Sigmoid colon (tissue), 6 donors: ENCODE measurements at regions not wholly inside any gene's neighbourhood (a gene's known extent, or its start where the extent isn't known, plus 50 kb on each side); places are given as distances from the start of the nearest gene placed in this dataset.

Experiments used
- DNase-seq: peaks from one replicate; pipeline ENCODE4 v3.0.0-alpha.2; 2019
- H3K27ac ChIP-seq, 4 donors: fragments of 200-600 bp; sonication (generic); one replicate each; pipeline ENCODE4 v1.5.1; 2016 to 2019; ENCODE audit warnings: mild to moderate bottlenecking in 1 of 4
- H3K27me3 ChIP-seq, 3 donors: fragments of 200-600 bp; sonication (generic); one replicate each; pipeline ENCODE4 v1.5.1; 2019; ENCODE audit warnings: mild to moderate bottlenecking in 1 of 3
- H3K36me3 ChIP-seq, 4 donors: fragments of 200-600 bp; sonication (generic); one replicate each; pipeline ENCODE4 v1.5.1; 2016 to 2019
- H3K4me1 ChIP-seq, 4 donors: fragments of 200-600 bp; sonication (generic); one replicate each; pipeline ENCODE4 v1.5.1; 2017 to 2019
- H3K4me3 ChIP-seq, 4 donors: fragments of 200-600 bp; sonication (generic); one replicate each; pipeline ENCODE4 v1.5.1; 2017 to 2019; ENCODE audit warnings: mild to moderate bottlenecking in 2 of 4, moderate library complexity in 1 of 4
- H3K9me3 ChIP-seq, 4 donors: fragments of 200-600 bp in 3 of 4; sonication (generic) in 3 of 4; one replicate each; pipeline versions ENCODE4 v1.5.1 to v1.6.1; 2013 to 2019
- EP300 ChIP-seq, 4 donors: sonication (generic); formaldehyde crosslinking; IDR thresholded peaks; one replicate each; pipeline ENCODE4 v1.6.1; 2017; ENCODE audit warnings: antibody characterized with exemption in 4 of 4
- POLR2A ChIP-seq, 2 donors: fragments of 450-650 bp; IDR thresholded peaks; one replicate each; pipeline ENCODE4 v1.6.1; 2016; ENCODE audit warnings: antibody characterized with exemption in 2 of 2, mild to moderate bottlenecking in 2 of 2, moderate library complexity in 2 of 2
- POLR2AphosphoS5 ChIP-seq, 4 donors: sonication (generic); formaldehyde crosslinking; IDR thresholded peaks; one replicate each; pipeline ENCODE4 v1.6.1; 2017; ENCODE audit warnings: antibody characterized with exemption in 4 of 4
- WGBS, 2 donors: extraction: QIAGEN DNeasy Blood & Tissue Kit; methylation state at CpG; one replicate each; pipeline ENCODE4 v1.1.7; 2013; 5-methylcytosine and 5-hydroxymethylcytosine counted together
- intact Hi-C: fragments of 100-400 bp; cut with DNase I; formaldehyde crosslinking; loops from one replicate; pipeline ENCODE4 v1.15.1; 2023
- TF ChIP-seq, protein P1 (sequence below), 4 experiments: fragments of 450-650 bp in 3 of 4; fragments of 200-600 bp in 1 of 4; IDR thresholded peaks; one replicate each; pipeline ENCODE4 v1.5.1; 2016 to 2019; ENCODE audit warnings: antibody characterized with exemption in 4 of 4, mild to moderate bottlenecking in 3 of 4, moderate library complexity in 2 of 4
- donor health status: healthy with polysubstance abuse.
- donor health status: healthy.

- no peak overlapping the region for H3K4me3 ChIP-seq
- H3K27me3 ChIP-seq = no peaks in the 10 kb centered on the region
- no peaks in the 10 kb centered on the region for H3K36me3 ChIP-seq
- DNase-seq = peak; percentile 49
- TF ChIP-seq POLR2AphosphoS5 (IDR thresholded peaks at IDR 0.05) (no peak), POLR2A (IDR thresholded peaks at IDR 0.05) (no peak), EP300 (IDR thresholded peaks at IDR 0.05) (no peak)
- TF ChIP-seq, protein P1, sequence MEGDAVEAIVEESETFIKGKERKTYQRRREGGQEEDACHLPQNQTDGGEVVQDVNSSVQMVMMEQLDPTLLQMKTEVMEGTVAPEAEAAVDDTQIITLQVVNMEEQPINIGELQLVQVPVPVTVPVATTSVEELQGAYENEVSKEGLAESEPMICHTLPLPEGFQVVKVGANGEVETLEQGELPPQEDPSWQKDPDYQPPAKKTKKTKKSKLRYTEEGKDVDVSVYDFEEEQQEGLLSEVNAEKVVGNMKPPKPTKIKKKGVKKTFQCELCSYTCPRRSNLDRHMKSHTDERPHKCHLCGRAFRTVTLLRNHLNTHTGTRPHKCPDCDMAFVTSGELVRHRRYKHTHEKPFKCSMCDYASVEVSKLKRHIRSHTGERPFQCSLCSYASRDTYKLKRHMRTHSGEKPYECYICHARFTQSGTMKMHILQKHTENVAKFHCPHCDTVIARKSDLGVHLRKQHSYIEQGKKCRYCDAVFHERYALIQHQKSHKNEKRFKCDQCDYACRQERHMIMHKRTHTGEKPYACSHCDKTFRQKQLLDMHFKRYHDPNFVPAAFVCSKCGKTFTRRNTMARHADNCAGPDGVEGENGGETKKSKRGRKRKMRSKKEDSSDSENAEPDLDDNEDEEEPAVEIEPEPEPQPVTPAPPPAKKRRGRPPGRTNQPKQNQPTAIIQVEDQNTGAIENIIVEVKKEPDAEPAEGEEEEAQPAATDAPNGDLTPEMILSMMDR (IDR thresholded peaks at IDR 0.05) = no peak
- intact Hi-C loops = loop anchor here (5.0 kb wide), 2 partner anchors 63 to 233 kb away; partner anchors contain the start of gene CDK8
- H3K9me3 ChIP-seq = no peaks in the 10 kb centered on the region
- peak overlapping the region; percentile 46 to 84 (median 74) for H3K27ac ChIP-seq
- WGBS, 2 donors = 79 to 85% methylated on average over 7 of the region's 7 CpGs
- peaks cover 0 to 36% (median 29%) of the 10 kb centered on the region in 4 donors for H3K4me1 ChIP-seq
These were observed 72.2 kb upstream of the WASF3 start for GRCh38 chr13:26485288-26485687.

- TF ChIP-seq POLR2AphosphoS5 (IDR thresholded peaks at IDR 0.05) (peak in 3 of 4 donors; percentile 9 to 34 (median 16)), POLR2A (IDR thresholded peaks at IDR 0.05) (no peak), EP300 (IDR thresholded peaks at IDR 0.05) (no peak)
- TF ChIP-seq, protein P1 (IDR thresholded peaks at IDR 0.05) = no peak
- H3K9me3 ChIP-seq = no peaks in the 10 kb centered on the region
- peak; percentile 80 for DNase-seq
- no peaks in the 10 kb centered on the region for H3K27me3 ChIP-seq
- 61 to 63% methylated on average over 9 of the region's 9 CpGs for WGBS, 2 donors
- intact Hi-C loops = loop anchor here (5.0 kb wide), 2 partner anchors 63 to 233 kb away; partner anchors contain the start of gene CDK8
- H3K27ac ChIP-seq = peak overlapping the region; percentile 46 to 84 (median 74)
- no peak overlapping the region for H3K4me3 ChIP-seq
- no peaks in the 10 kb centered on the region for H3K36me3 ChIP-seq
- peaks cover 0 to 32% (median 26%) of the 10 kb centered on the region in 4 donors for H3K4me1 ChIP-seq
These were observed 71.7 kb upstream of the WASF3 start for GRCh38 chr13:26485786-26486185.

GRCh38 chr13:26486550-26486949, 70.9 kb upstream of the WASF3 start:
- TF ChIP-seq POLR2AphosphoS5 (IDR thresholded peaks at IDR 0.05) (peak in 2 of 4 donors; percentile 48 to 49), EP300 (IDR thresholded peaks at IDR 0.05) (no peak), POLR2A (IDR thresholded peaks at IDR 0.05) (no peak)
- TF ChIP-seq, protein P1 (IDR thresholded peaks at IDR 0.05) = no peak
- DNase-seq = peak; percentile 87
- H3K27me3 ChIP-seq = no peaks in the 10 kb centered on the region
- H3K36me3 ChIP-seq = no peaks in the 10 kb centered on the region
- intact Hi-C loops = loop anchor here (5.0 kb wide), 2 partner anchors 64 to 234 kb away; partner anchors contain the start of gene CDK8
- H3K4me1 ChIP-seq = peaks cover 0 to 32% (median 25%) of the 10 kb centered on the region in 4 donors
- H3K27ac ChIP-seq = peak overlapping the region; percentile 46 to 84 (median 74)
- no peaks in the 10 kb centered on the region for H3K9me3 ChIP-seq
- no peak overlapping the region for H3K4me3 ChIP-seq
- 52 to 63% methylated on average over 6 of the region's 6 CpGs for WGBS, 2 donors

DNA sequence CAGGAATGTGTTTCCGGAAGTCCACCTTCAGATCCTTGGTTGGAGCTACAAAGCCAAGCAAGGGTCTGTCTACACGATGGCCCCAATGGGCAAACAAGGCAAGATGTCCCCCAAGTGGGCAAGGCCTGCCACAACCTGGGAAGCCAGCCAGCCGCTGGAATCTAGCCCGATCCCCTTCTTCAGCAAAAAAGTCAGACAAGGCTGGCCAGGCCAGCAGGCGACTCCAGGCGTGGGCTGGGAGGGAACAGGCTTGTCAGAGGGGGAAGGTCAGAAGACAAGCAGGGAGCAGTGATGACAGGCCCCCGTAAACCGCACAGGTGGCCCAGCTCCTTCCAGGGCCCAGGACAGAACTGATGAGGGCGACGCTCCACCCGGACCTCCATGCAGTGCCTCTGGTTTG, 69.7 kb upstream of the WASF3 start:
- no peaks in the 10 kb centered on the region for H3K36me3 ChIP-seq
- intact Hi-C loops = loop anchor here (5.0 kb wide), 2 partner anchors 65 to 235 kb away; partner anchors contain the start of gene CDK8
- peaks cover 0 to 32% (median 25%) of the 10 kb centered on the region in 4 donors for H3K4me1 ChIP-seq
- 90 to 91% methylated on average over 11 of the region's 11 CpGs for WGBS, 2 donors
- TF ChIP-seq EP300 (IDR thresholded peaks at IDR 0.05) = no peak
- TF ChIP-seq, protein P1 (IDR thresholded peaks at IDR 0.05) = no peak
- TF ChIP-seq POLR2A (IDR thresholded peaks at IDR 0.05) = no peak
- no peak for TF ChIP-seq POLR2AphosphoS5 (IDR thresholded peaks at IDR 0.05)
- peak; percentile 60 for DNase-seq
- H3K27me3 ChIP-seq = no peaks in the 10 kb centered on the region
- H3K4me3 ChIP-seq = no peak overlapping the region
- H3K27ac ChIP-seq = peak overlapping the region in 3 of 4 donors; percentile 71 to 84 (median 77)
- H3K9me3 ChIP-seq = no peaks in the 10 kb centered on the region
